GM12864 (cell line): ENCODE measurements at regions not wholly inside any gene's neighbourhood (a gene's known extent, or its start where the extent isn't known, plus 50 kb on each side); places are given as distances from the start of the nearest gene placed in this dataset.
"Not testable (repeated sequence)": the region's sequence is repeated elsewhere in the genome, so short reads cannot be mapped to it uniquely, and the experiment has no call there.

Experiments used
- DNase-seq: peaks from one replicate; pipeline ENCODE4 v3.0.0-alpha.2; 2011; ENCODE audit warnings: low read depth
- H3K4me3 ChIP-seq: 2 replicates; pipeline ENCODE4 v1.5.1; 2011; ENCODE audit warnings: mild to moderate bottlenecking, low read depth, low read length, control low read depth
- CTCF ChIP-seq: IDR thresholded peaks from 2 replicates; pipeline ENCODE4 v1.5.1; 2011; ENCODE audit warnings: low read depth, mild to moderate bottlenecking, moderate library complexity, low read length, control low read depth, inconsistent platforms; ENCODE audit errors: missing control alignments

GRCh38 chr6:71675386-71675785 lies 211.0 kb upstream of the RIMS1 start:
- no peak for DNase-seq
- TF ChIP-seq CTCF = no peak

GRCh38 chr6:71676298-71676697 lies 210.1 kb upstream of the RIMS1 start:
- no peak overlapping the region for H3K4me3 ChIP-seq
- TF ChIP-seq CTCF = no peak
- DNase-seq = no peak

More at GRCh38 chr6:71675386-71675785, 211.0 kb upstream of the RIMS1 start:
- H3K4me3 ChIP-seq = no peak overlapping the region

GRCh38 chr6:71678091-71678490 lies 208.3 kb upstream of the RIMS1 start:
- no peak overlapping the region for H3K4me3 ChIP-seq
- DNase-seq = no peak
- no peak for TF ChIP-seq CTCF

- DNase-seq = no peak
- no peak for TF ChIP-seq CTCF
- H3K4me3 ChIP-seq = no peak overlapping the region
These were observed 205.0 kb upstream of the RIMS1 start for GRCh38 chr6:71681234-71681867.

DNA sequence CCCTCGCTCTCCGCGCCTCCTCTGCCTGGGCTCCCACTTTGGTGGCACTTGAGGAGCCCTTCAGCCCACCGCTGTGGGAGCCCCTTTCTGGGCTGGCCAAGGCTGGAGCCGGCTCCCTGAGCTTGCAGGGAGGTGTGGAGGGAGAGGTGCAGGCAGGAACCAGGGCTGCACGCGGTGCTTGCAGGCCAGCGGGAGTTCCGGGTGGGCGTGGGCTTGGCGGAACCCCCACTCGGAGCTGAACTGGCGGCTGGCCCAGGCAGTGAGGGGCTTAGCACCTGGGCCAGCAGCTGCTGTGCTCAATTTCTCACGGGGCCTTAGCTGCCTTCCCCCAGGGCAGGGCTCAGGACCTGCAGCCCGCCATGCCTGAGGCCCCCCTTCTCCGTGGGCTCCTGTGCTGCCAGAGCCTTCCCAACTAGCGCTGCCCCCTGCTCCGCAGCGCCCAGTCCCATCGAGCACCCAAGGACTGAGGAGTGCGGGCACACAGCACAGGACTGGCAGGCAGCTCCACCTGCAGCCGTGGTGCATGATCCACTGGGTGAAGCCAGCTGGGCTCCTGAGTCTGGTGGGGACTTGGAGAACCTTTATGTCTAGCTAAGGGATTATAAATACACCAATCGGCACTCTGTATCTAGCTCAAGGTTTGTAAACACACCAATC lies 200.2 kb upstream of the RIMS1 start:
- H3K4me3 ChIP-seq = not testable (repeated sequence)

GRCh38 chr6:71698702-71699101 lies 187.6 kb upstream of the RIMS1 start:
- DNase-seq = no peak
- TF ChIP-seq CTCF = no peak
- no peak overlapping the region for H3K4me3 ChIP-seq

More for the DNA sequence above, 200.2 kb upstream of the RIMS1 start:
- DNase-seq = not testable (repeated sequence)

DNA sequence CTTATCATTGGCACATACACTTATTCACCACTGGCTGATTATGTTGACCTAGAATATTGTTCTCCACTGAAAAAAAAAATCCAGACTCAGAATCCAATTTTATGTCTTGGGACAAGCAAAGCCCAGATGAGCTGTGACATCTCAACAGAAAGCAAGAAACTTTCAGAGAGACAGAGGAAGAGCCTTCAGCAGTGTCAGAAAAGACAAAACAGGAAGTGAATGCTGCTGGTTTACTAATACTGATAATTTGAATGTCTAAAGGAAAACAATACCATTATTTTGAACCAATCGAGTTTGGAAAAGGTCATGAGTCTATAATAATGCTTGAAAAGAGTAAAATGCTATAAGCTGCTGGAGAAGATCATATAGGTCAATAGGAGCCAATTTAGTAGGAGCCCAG lies 179.8 kb upstream of the RIMS1 start:
- H3K4me3 ChIP-seq = no peak overlapping the region
- TF ChIP-seq CTCF = no peak
- no peak for DNase-seq
